Left ventricle myocardium inferior (tissue), 1 donor: ENCODE measurements at regions not wholly inside any gene's neighbourhood (a gene's known extent, or its start where the extent isn't known, plus 50 kb on each side); places are given as distances from the start of the nearest gene placed in this dataset.
"Not testable (repeated sequence)": the region's sequence is repeated elsewhere in the genome, so short reads cannot be mapped to it uniquely, and the experiment has no call there.

Source experiments
- DNase-seq: peaks from one replicate; pipeline ENCODE4 v3.0.0-alpha.2; 2020
- H3K27ac ChIP-seq: fragments of 200-600 bp; replicated peaks from 2 replicates; pipeline ENCODE4 v1.8.0; 2021
- H3K27me3 ChIP-seq: fragments of 200-600 bp; 2 replicates; pipeline ENCODE4 v1.8.0; 2021; ENCODE audit warnings: low read depth
- H3K36me3 ChIP-seq: fragments of 200-600 bp; 2 replicates; pipeline ENCODE4 v1.8.0; 2021
- H3K4me1 ChIP-seq: fragments of 200-600 bp; 2 replicates; pipeline ENCODE4 v1.8.0; 2021
- H3K4me3 ChIP-seq: fragments of 200-600 bp; 2 replicates; pipeline ENCODE4 v1.8.0; 2021; ENCODE audit warnings: mild to moderate bottlenecking, moderate library complexity
- H3K9me3 ChIP-seq: fragments of 200-600 bp; replicated peaks from 2 replicates; pipeline ENCODE4 v1.8.0; 2021
- CTCF ChIP-seq: fragments of 200-600 bp; IDR thresholded peaks from 2 replicates; pipeline ENCODE4 v1.8.0; 2021; ENCODE audit warnings: antibody characterized with exemption, mild to moderate bottlenecking, borderline replicate concordance
- intact Hi-C: fragments of 100-400 bp; cut with micrococcal nuclease; formaldehyde crosslinking; loops from one replicate; pipeline ENCODE4 v1.11.0; 2022
- donor health status: DM: no; HTN: yes; CAD: no; lungs with severe emphysema.

GRCh38 chr2:175726223-175726622 is 275.8 kb downstream of the LNPK start:
- Histone ChIP-seq H3K27me3 (no peaks in the 10 kb centered on the region), H3K27ac (no peak overlapping the region), H3K9me3 (peaks cover 17% of the 10 kb centered on the region), H3K4me1 (no peaks in the 10 kb centered on the region), H3K36me3 (no peaks in the 10 kb centered on the region), H3K4me3 (no peak overlapping the region)
- intact Hi-C loops: no loop called here
- TF ChIP-seq CTCF: no peak
- no peak for DNase-seq

- Histone ChIP-seq H3K27me3 (peaks cover 40% of the 10 kb centered on the region), H3K4me3 (no peak overlapping the region), H3K9me3 (peaks cover 13% of the 10 kb centered on the region), H3K27ac (no peak overlapping the region), H3K4me1 (no peaks in the 10 kb centered on the region), H3K36me3 (no peaks in the 10 kb centered on the region)
- DNase-seq: no peak
- intact Hi-C loops: no loop called here
- TF ChIP-seq CTCF: no peak
Observed at GRCh38 chr2:175709248-175709647, 292.8 kb downstream of the LNPK start.

- peaks cover 40% of the 10 kb centered on the region for H3K27me3 ChIP-seq
- intact Hi-C loops: no loop called here
- no peaks in the 10 kb centered on the region for H3K4me1 ChIP-seq
- H3K36me3 ChIP-seq: no peaks in the 10 kb centered on the region
- no peak for TF ChIP-seq CTCF
- no peak for DNase-seq
- H3K27ac ChIP-seq: no peak overlapping the region
- H3K4me3 ChIP-seq: no peak overlapping the region
- H3K9me3 ChIP-seq: no peaks in the 10 kb centered on the region
Observed at GRCh38 chr2:175707322-175707721, 294.7 kb downstream of the LNPK start.

GRCh38 chr2:175704568-175704967 is 297.5 kb downstream of the LNPK start:
- H3K36me3 ChIP-seq, DNase-seq, H3K4me1 ChIP-seq, H3K4me3 ChIP-seq, intact Hi-C loops, H3K9me3 ChIP-seq, H3K27ac ChIP-seq: not testable (repeated sequence)
- peaks cover 35% of the 10 kb centered on the region for H3K27me3 ChIP-seq

GRCh38 chr2:175698061-175698460 is 304.0 kb downstream of the LNPK start:
- no peak overlapping the region for H3K4me3 ChIP-seq
- H3K4me1 ChIP-seq: no peaks in the 10 kb centered on the region
- H3K9me3 ChIP-seq: no peaks in the 10 kb centered on the region
- peaks cover 39% of the 10 kb centered on the region for H3K27me3 ChIP-seq
- no peak overlapping the region for H3K27ac ChIP-seq
- intact Hi-C loops: no loop called here
- no peak for DNase-seq
- H3K36me3 ChIP-seq: no peaks in the 10 kb centered on the region
- TF ChIP-seq CTCF: no peak

GRCh38 chr2:175690113-175690837 is 311.8 kb downstream of the LNPK start:
- H3K27ac ChIP-seq: no peak overlapping the region
- H3K27me3 ChIP-seq: peaks cover 67% of the 10 kb centered on the region
- no peak overlapping the region for H3K4me3 ChIP-seq
- intact Hi-C loops: no loop called here
- H3K9me3 ChIP-seq: no peaks in the 10 kb centered on the region
- H3K4me1 ChIP-seq: no peaks in the 10 kb centered on the region
- no peaks in the 10 kb centered on the region for H3K36me3 ChIP-seq
- peak; percentile 74 for TF ChIP-seq CTCF
- no peak for DNase-seq
